SK-N-MC (cell line): ENCODE measurements at regions not wholly inside any gene's neighbourhood (a gene's known extent, or its start where the extent isn't known, plus 50 kb on each side); places are given as distances from the start of the nearest gene placed in this dataset.

Experiments
- EZH2 ChIP-seq: fragments of 200-600 bp; sonication (generic); IDR thresholded peaks from one replicate; pipeline ENCODE4 v1.6.1; 2017; ENCODE audit warnings: antibody characterized with exemption
- POLR2AphosphoS5 ChIP-seq: IDR thresholded peaks from 2 replicates; pipeline ENCODE4 v1.6.1; 2012; ENCODE audit warnings: mild to moderate bottlenecking, low read depth, low read length, borderline replicate concordance

DNA sequence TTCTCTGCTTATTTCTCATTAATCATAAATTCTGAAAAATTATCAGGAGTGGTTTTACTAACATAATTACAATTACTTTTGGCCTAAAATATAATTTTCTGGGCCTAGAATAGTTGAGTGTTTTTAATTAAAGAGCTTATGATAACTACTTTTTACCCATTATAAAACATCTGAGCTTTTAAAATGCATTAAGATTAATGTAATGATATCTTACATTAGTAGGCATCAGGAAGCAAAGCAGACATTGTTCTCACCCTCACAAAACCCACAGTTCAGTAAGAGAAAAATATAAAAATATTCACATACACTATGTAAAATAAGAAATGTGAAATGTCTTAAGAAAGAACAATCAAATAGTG is 443.7 kb upstream of the SEMA3A start:
- no peak for TF ChIP-seq POLR2AphosphoS5
- TF ChIP-seq EZH2, result no peak
